ENCODE measurements at regions not wholly inside any gene's neighbourhood (a gene's known extent, or its start where the extent isn't known, plus 50 kb on each side); places are given as distances from the start of the nearest gene placed in this dataset.
A peak's percentile ranks its signal among the peaks of the same experiment; 100 is the strongest.

GRCh38 chr15:94125156-94125555, 106.2 kb upstream of the MCTP2 start:
- H3K27ac ChIP-seq (ENCODE audit: low read depth, low read length): no peak overlapping the region
- TF ChIP-seq CTCF (IDR thresholded peaks at IDR 0.05; ENCODE audit: insufficient read depth, low read depth, low read length): no peak
- TF ChIP-seq EZH2 (IDR thresholded peaks at IDR 0.05; ENCODE audit: insufficient read depth, low read length): no peak
- H3K27me3 Mint-ChIP-seq (ENCODE audit: low read depth, unreplicated experiment): peaks cover 3% of the 10 kb centered on the region
- no peaks in the 10 kb centered on the region for H3K4me1 ChIP-seq (ENCODE audit: insufficient read depth, low read length)
- H4K20me1 ChIP-seq (ENCODE audit: insufficient read depth, low read length): no peaks in the 10 kb centered on the region
- H3K36me3 ChIP-seq (ENCODE audit: insufficient read depth, low read length): no peaks in the 10 kb centered on the region
- no peak overlapping the region for H3K27ac Mint-ChIP-seq (ENCODE audit: unreplicated experiment)
- H3K9me3 Mint-ChIP-seq (ENCODE audit: unreplicated experiment): no peaks in the 10 kb centered on the region
- H3K79me2 ChIP-seq (ENCODE audit: insufficient read depth, low read length): no peaks in the 10 kb centered on the region
- no peak overlapping the region for H3K9ac ChIP-seq (ENCODE audit: low read length)
- no peak overlapping the region for H2AFZ ChIP-seq (ENCODE audit: low read depth, low read length)
- H3K36me3 Mint-ChIP-seq (ENCODE audit: low read depth, unreplicated experiment): no peaks in the 10 kb centered on the region
- no peak overlapping the region for H3K4me2 ChIP-seq (ENCODE audit: low read length)
- no peak for DNase-seq (ENCODE audit: low read depth)
- H3K4me1 Mint-ChIP-seq (ENCODE audit: low read depth, unreplicated experiment): no peaks in the 10 kb centered on the region
- H3K9me3 ChIP-seq (ENCODE audit: insufficient read depth, low read depth, low read length): no peaks in the 10 kb centered on the region
- peak; percentile 73 for FAIRE-seq
- no peak overlapping the region for H3K4me3 Mint-ChIP-seq (ENCODE audit: unreplicated experiment)
- no peak overlapping the region for H3K4me3 ChIP-seq (ENCODE audit: insufficient read depth, low read depth, low read length)
- H3K27me3 ChIP-seq (ENCODE audit: insufficient read depth, low read length): peaks cover 3% of the 10 kb centered on the region

- no peak for FAIRE-seq
- H3K27ac Mint-ChIP-seq (ENCODE audit: unreplicated experiment): no peak overlapping the region
These were observed 108.8 kb upstream of the MCTP2 start for GRCh38 chr15:94122516-94122915.

More at GRCh38 chr15:94122516-94122915, 108.8 kb upstream of the MCTP2 start:
- H2AFZ ChIP-seq (ENCODE audit: low read depth, low read length): no peak overlapping the region
- no peaks in the 10 kb centered on the region for H3K36me3 ChIP-seq (ENCODE audit: insufficient read depth, low read length)
- H3K4me1 Mint-ChIP-seq (ENCODE audit: low read depth, unreplicated experiment): no peaks in the 10 kb centered on the region
- H3K9me3 ChIP-seq (ENCODE audit: insufficient read depth, low read depth, low read length): no peaks in the 10 kb centered on the region
- no peak for DNase-seq (ENCODE audit: low read depth)
- peaks cover 3% of the 10 kb centered on the region for H3K27me3 Mint-ChIP-seq (ENCODE audit: low read depth, unreplicated experiment)
- H3K4me1 ChIP-seq (ENCODE audit: insufficient read depth, low read length): no peaks in the 10 kb centered on the region
- H3K4me3 ChIP-seq (ENCODE audit: insufficient read depth, low read depth, low read length): no peak overlapping the region
- H3K27me3 ChIP-seq (ENCODE audit: insufficient read depth, low read length): peaks cover 3% of the 10 kb centered on the region
- H3K9ac ChIP-seq (ENCODE audit: low read length): no peak overlapping the region
- H3K36me3 Mint-ChIP-seq (ENCODE audit: low read depth, unreplicated experiment): no peaks in the 10 kb centered on the region
- no peak for TF ChIP-seq CTCF (IDR thresholded peaks at IDR 0.05; ENCODE audit: insufficient read depth, low read depth, low read length)
- TF ChIP-seq EZH2 (IDR thresholded peaks at IDR 0.05; ENCODE audit: insufficient read depth, low read length): no peak
- no peak overlapping the region for H3K27ac ChIP-seq (ENCODE audit: low read depth, low read length)
- no peaks in the 10 kb centered on the region for H3K79me2 ChIP-seq (ENCODE audit: insufficient read depth, low read length)
- no peaks in the 10 kb centered on the region for H4K20me1 ChIP-seq (ENCODE audit: insufficient read depth, low read length)
- H3K4me2 ChIP-seq (ENCODE audit: low read length): no peak overlapping the region
- no peaks in the 10 kb centered on the region for H3K9me3 Mint-ChIP-seq (ENCODE audit: unreplicated experiment)
- H3K4me3 Mint-ChIP-seq (ENCODE audit: unreplicated experiment): no peak overlapping the region
